T-helper 2 cell treated with Interferon-gamma antibody and Interleukin-4, amounts not matched to agents 100 ng/mL and 5 ng/mL, for 36 hours (primary cell): ENCODE measurements at regions not wholly inside any gene's neighbourhood (a gene's known extent, or its start where the extent isn't known, plus 50 kb on each side); places are given as distances from the start of the nearest gene placed in this dataset.
"Not testable (repeated sequence)": the region's sequence is repeated elsewhere in the genome, so short reads cannot be mapped to it uniquely, and the experiment has no call there.

ENCODE experiments used
- intact Hi-C: fragments of 100-400 bp; cut with micrococcal nuclease; formaldehyde crosslinking; loops from one replicate; pipeline ENCODE4 v1.15.1; 2023

DNA sequence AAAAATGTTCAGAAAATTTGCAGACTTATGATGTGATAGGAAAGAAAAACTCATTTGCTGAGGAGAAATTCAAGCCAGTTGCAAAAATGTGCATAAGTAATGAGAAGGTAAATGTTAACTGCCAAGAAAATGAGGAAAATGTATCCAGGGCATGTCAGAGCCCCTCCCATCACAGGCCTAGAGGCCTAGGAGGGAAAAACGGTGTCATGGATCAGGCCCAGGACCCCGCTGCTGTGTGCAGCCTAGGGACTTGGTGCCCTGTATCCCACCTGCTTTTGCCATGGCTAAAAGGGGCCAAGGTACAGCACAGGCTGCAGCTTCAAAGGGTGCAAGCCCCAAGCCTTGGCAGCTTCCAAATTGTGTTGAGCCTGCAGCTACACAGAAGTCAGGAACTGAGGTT lies 214.0 kb upstream of the ADGRL4 start:
- intact Hi-C loops = no loop called here

DNA sequence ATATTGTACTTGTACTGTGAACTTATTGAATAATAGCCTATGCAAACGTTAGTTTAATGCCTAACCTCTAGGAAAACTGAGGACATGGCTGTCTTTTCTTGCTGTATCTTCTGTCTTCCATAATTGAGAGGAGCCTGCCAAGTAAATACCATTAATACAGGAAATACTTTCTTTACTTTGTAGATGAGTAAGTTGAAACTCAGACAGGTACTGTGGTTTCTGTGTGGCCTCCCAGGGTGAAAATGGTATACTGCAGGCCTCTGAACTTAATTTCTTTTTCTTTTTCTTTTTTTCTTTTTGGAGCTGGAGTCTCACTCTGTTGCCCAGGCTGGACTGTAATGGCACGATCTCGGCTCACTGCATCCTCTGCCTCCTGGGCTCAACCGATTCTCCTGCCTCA lies 208.8 kb upstream of the ADGRL4 start:
- intact Hi-C loops = no loop called here

DNA sequence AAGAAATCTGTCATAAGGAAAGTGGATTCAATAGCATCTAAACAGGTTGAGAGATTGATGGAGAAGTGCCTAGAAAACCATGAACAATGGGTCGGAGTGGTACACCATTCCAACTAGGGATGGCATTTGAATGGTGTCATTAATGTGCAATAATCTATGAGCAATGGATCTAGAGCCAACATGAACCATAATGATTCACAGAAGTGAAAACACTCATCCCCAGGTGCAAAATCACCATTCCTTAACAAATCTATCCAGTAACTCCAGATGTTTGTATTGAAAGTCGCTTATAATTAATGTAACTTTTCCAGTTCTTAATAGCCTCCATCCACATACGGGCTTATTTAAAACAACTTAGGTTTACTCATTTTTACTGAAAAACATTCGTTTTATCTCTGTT lies 201.3 kb upstream of the ADGRL4 start:
- intact Hi-C loops = no loop called here

DNA sequence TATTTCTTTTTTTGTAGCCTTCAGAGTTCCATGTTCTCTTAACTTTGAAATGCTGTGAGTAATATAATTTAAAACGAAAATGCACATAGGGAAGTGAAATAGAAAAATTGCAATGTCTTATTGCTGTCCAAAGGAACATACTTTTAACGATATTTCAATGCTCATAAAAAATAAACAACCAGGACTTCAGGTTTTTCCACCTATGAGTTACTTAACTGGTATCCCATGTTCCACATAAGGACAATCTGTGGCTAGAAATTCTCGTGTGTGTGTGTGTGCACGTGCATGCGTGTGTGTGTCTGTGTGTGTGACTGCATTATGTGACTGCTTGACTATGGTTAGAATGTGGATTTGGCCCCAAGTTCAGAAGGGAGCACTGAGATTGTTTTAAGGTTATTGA lies 200.8 kb upstream of the ADGRL4 start:
- intact Hi-C loops = no loop called here

DNA sequence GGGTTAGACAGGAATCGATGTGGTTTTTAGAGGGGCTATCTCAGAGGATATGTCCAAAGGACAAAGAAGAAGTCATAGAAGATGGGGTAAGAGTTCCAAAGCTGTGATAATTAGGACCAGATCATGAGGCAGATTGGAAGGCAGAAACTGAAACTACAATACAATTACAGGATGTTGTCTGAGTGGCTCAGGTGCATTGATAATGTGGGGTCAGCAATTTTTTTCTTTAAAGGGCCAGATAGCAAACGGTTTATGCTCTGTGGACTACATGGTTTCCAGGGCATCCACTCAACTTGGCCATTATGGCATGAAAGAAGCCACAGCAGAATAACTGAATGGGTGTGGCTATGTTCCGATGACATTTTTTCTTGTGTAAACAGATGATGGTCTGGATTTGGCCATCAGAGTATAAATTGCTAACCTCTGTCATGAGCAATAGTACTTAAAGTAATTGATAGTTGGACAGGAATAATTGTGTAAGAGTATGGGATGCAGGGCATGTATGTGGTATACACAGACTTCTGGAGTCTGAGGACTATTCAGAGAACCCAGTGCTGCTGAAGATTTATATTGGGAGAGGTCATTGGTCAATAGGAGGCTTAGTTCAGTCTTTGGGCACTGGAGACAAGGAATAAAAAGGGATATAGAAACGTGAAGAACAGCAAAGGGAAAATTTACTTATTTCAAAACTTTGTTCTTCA lies 198.4 kb upstream of the ADGRL4 start:
- intact Hi-C loops = no loop called here

DNA sequence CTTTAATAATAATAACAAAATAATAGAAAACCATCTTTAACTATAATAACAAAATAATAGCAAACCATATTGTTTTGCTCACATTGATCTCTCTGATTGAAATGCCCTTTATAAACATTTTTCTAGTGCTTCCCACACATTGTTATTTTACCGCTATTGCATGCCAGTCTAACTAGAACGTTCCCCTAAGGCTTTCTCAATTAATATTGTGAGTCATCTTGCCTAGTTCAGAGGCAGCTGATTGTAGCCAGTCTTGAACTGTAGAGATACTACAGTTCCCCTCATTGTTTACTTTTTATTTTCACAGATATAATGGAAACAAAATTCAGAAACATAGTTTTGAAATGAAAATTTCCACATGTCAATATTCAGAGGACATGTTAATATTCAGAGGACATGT lies 192.3 kb upstream of the ADGRL4 start:
- intact Hi-C loops = loop anchor here (10.0 kb wide), 1 partner anchor 364 kb away; no protein-coding TSS in a partner anchor

DNA sequence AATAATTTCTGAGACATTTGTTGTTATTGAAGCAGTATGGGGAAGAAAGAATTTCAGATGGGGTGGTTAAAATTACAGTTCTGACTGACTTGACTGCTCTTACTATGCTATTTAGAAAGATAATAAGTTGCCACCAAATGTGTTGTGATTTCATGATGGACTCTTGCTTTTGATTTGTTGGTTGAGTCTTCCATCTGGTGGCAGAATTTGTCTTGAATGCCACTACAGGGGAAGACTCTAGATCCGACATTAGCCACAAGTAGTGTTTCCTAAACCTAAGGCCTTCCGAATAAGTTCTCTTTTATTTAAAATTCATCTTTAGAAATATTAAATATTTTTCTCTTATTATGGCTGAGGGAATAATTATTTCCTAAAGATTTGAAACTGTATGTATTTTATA lies 190.9 kb upstream of the ADGRL4 start:
- intact Hi-C loops = loop anchor here (10.0 kb wide), 1 partner anchor 363 kb away; no protein-coding TSS in a partner anchor

DNA sequence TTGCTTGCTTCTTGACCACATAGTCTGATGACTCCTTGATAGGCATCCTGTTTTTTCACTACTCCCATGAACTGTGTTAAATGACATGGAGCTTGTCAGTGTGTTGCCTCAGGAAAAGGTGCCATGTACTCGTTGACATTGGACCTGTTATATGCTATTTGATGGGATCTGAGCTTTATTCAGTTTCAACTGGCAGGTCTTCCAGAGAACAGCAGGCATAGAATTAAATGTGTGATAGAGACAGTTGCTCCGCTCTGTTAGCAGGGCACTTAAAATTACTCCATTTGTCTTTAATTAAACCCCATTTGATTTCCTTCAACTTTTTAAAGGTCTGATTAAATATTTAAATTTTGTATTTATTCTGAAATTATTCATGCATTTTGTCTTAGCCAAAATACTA lies 189.7 kb upstream of the ADGRL4 start:
- intact Hi-C loops = loop anchor here (10.0 kb wide), 1 partner anchor 361 kb away; no protein-coding TSS in a partner anchor

DNA sequence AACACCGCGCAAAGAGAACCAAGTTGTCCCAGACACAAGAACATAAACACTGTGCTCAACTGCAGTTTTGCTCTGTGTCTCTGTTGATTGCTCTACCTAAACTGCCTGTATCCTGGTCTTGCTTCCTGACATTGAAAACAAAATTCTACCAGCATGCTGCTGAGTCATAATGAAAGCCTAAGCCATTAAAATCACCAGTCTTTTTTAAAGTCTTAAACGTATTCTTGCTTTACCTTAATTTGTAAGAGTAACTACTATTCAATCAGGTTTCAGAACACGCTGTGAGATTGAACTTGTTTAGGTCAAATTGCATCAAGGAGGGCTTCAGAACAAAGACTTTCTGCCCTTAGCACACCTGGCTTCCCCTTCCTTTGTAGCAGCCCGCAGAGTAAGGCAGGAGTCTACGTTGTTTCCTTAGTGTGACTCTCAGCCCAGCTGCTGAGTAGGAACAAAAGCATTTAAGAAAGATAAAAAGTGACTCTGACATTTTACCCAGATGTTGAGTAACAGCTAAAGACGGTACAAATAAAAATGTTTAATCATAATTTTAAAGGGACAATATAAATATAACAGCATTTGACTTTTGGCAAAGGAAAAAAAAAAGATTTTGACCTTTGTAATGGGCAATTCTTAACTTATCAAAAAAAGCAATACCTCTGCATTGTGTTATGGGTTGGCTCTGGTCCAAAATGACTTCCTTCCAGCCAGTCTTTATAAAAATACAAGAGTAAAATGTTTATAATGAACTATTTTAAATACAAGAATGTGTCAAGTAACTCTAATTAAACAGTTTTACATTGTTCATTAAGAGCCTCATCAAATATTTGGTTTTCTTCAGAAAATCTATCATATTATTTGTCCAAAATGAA lies 186.9 kb upstream of the ADGRL4 start:
- intact Hi-C loops = loop anchor here (10.0 kb wide), 1 partner anchor 359 kb away; no protein-coding TSS in a partner anchor

DNA sequence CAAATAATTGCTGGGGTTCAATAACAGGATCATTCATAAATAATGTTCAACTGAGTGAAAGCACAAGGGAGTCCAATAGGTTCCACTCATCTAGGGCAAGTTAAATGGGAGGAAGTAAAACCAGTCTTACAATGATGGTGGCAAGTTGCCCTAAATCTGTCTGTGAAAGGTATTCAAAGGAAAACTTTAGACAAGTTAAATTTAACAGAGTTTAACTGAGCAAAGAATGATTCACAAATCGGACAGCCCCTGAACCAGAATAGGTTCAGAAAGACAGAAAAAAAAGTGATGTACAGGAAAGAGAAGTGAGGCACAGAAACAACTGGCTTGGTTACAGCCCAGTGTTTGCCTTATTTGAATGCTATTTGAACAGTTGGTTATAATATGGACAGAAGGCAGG lies 183.5 kb upstream of the ADGRL4 start:
- intact Hi-C loops = loop anchor here (10.0 kb wide), 1 partner anchor 355 kb away; no protein-coding TSS in a partner anchor

DNA sequence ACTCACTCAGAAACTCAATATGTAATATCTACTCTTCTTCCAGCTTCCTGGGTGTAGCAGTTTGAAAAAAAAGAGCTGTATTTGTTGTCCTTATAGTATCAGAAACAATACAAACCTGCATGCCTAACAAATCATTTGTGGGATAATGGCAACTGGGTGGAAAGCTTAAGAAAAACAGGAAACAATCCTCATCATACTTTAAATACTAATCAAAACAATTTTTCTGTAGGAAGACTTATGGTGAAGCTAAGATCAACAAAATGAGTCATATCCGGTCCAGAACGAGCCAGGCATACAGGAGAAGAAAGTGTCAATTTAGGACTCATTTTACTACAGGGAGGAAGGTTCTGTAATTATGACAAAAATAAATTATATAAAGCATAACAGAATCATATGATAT lies 181.8 kb upstream of the ADGRL4 start:
- intact Hi-C loops = no loop called here

DNA sequence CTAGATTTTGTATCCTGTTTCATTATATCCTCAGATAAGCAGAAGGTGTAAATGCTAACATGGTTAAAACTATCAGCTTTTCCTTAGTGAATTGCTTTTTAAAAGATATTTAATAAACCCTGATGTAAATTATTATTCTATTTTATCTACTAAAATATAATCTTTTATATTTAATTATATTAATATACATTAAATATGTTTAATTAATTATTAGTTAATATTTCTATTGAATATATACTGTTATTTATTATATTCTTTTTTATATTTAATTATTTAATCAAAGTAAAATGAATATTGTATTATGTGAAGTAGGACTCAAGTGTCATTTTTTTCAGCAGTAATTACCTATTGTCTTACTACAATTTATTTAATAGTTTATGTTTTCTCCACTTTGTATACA lies 179.7 kb upstream of the ADGRL4 start:
- intact Hi-C loops = no loop called here

DNA sequence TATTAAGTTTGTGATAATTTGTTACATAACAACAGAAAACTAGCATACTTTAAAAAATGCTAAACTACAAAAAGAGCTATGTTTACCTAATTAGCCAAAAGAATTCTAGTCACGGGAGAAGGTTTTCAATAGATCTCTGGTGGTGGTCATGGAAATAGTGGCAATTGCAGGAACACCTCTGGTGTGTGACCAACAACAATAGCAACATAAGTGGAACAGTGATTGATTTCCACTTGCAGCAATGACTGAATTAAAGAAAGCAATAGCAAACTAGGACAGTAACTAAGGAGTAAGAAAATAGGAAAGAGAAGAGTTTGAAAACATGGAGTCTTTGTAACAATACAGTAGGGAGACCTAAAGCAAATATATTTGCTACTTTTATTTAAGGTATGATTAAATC lies 171.3 kb upstream of the ADGRL4 start:
- intact Hi-C loops = no loop called here

DNA sequence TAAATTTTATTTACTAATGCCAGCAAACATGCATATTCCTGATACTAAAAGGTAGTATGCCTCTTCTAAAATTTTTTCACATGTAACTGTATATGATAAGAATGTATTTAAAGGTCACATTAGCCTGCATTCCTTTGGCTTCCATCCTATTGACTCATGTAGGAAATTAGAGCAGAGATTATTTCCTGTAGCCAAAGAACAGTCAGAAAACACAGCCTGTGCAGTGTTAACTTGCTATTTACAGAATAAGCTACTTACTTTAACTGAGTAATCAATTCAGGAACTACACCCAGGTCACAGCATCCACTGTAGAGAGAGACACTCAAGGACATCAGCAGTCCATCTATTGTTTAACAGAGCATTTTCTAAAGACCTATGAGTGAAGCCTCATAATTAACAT lies 154.5 kb upstream of the ADGRL4 start:
- intact Hi-C loops = no loop called here

DNA sequence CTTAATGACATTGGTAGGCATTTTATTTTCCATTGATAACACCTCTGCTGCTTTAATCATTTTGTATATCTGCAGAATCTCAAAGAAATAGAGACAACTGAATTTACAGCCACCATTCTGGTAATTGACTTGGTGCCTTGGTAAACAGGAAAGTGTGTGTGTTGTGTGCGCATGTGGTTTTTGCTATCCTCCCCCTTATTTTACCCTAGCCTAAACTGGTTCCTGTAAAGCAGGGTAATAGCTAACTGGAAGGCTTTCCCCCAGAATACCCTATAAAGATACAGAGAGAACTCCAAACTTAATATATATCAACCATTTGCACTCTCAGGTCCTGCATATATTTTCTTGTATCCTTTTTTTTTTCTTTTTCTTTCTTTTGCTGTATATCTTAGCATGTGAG lies 149.5 kb upstream of the ADGRL4 start:
- intact Hi-C loops = no loop called here

DNA sequence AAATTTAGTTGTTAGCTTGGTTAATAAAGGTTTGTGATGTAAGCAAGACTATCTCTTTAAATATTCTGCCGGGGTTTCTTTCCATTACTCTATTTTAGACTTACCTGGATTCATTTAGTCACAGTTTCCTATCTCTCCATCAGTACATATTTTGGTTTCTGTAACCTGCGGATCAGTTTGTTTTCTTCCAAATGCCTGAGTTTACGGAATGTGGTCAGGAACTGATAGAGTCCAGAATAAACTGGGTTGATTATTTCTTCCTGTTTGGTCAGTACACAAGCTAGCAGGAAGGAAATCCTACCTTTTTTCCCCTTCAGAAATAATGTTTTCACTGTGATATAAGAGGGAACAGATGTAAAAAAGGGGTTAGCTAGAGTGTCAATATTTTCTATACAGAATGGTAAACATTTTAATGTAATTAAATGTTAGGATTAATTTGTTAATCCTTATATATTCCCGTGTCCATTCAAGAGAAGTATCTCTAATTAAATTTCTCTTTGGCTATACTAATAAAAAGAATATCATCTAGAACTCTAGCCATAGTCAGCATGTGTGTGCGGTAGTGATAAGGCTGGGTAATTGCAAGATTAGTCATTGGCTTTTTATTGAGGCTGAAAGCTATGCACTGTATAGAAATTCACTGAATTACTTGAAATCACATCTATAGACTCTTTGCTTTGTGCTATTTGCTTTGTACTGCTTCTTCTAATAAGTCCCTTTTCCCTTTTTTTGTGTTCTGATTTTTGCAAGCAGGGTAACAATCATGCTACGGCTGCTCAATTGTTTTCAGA lies 144.7 kb upstream of the ADGRL4 start:
- intact Hi-C loops = no loop called here

DNA sequence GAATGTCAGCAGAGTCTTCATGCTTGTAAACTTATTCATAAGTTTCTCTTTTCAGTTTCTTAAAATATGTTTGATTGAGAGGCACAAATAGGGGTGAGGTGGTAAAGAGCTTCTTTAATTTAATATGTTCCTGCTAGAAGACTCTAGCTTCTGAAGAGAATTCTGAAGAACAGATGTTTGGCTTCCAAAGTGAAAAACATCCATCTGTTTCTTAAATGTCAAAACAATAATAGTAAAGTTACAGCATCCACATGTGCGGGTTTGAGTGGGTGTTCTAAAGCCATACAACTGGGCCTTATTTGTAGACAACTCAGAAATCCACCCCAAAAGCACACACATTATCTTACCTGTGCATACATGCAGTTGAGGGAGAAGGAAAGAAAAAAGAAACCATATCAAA lies 144.0 kb upstream of the ADGRL4 start:
- intact Hi-C loops = no loop called here

DNA sequence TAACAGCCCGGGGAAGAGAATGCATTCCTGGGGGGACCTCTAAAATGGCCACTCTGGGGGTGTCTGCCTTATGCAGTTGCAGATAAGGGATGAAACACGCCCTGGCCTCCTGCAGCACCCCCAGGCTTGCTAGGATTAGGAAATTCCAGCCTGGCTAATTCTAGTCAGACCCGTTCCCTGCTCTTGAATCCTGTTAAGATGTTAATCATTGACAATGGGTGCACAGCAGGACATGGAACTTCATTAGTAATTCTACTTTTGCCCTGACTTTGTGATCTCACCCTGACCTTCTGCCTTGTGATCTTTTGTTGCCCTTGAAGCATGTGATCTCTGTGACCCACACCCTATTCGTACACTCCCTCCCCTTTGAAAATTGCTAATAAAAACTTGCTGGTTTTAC lies 131.7 kb upstream of the ADGRL4 start:
- intact Hi-C loops = not testable (repeated sequence)

DNA sequence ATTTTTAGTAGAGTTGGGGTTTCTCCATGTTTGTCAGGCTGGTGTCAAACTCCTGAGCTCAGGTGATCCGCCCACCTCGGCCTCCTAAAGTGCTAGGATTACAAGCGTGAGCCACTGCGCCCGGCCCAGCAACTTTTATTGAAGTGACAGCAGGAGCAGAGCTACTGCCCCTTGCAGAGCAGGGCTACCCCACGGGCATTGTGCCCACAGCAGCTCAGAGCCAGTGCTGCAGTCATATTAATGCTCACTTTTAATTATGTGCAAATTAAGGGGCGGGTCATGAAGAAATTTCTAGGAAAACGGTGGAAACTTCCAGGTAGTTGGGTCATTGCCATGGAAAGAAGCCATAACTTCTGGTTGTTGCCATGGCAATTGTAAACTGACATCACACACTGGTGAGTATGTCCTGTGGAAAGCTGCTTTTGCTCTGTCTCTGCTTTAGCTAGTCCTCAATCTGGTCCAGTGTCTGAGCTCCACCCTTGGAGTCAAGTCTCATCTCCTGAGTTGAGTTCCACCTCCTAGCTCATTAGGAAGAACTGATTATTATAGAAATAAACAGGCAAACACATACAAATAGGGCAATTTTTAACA lies 127.3 kb upstream of the ADGRL4 start:
- intact Hi-C loops = no loop called here

DNA sequence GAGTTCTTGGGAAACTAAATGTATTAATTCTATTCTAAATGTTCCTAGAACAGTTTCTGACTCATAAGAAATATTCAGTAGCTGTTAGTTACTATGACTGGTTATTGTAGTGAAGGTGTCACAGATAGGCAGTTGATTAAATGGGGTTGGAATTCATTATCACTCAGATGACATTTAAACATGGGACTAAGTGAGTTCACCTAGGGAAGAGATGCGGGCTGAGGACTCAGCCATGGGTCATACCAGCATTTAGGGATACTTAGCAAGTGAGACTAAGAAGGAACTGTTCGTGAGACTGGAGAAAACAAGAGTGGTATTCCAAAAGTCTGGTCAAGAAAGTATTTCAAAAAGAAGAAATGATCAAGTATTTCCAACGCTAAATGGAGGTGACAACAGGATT lies 125.1 kb upstream of the ADGRL4 start:
- intact Hi-C loops = no loop called here

DNA sequence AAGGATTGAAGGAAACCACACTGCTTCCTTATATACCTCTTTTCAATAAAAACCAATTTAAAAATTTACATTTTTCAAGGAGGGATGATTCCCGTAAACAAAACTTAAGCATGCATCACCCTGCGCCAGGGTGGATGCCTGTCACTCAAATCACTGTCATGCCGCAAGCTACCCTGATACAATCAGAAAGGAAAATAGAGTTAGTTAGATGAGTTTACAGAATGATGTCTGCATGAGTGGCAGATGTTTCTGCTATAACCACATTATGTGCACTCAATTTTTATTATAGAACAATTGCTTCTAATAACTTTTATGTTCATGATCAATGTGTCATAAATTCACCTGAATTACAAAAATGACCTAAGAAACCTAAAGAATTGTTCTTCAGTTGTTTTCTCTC lies 123.4 kb upstream of the ADGRL4 start:
- intact Hi-C loops = no loop called here
